Caco-2 (cell line): ENCODE measurements at regions not wholly inside any gene's neighbourhood (a gene's known extent, or its start where the extent isn't known, plus 50 kb on each side); places are given as distances from the start of the nearest gene placed in this dataset.

Experiments
- BruUV-seq: library from RNA; stranded (reverse); fragments of 400-500 nt; replicated peaks from 2 replicates; lab custom pipeline; 2021; lab: Mats Ljungman, UMichigan
- CTCF ChIA-PET: fragments of 300-600 bp; sonication (Branson Sonifier 250); formaldehyde crosslinking; loops from one replicate; lab custom pipeline; 2022; ENCODE audit warnings: antibody characterized with exemption; lab: Charles Lee
- POLR2A ChIA-PET: fragments of 300-600 bp; sonication (Branson Sonifier 250); formaldehyde crosslinking; loops from one replicate; lab custom pipeline; 2022; ENCODE audit warnings: antibody characterized with exemption; lab: Charles Lee
- DNase-seq, 2 experiments: peaks; one replicate each; pipeline versions ENCODE4 v3.0.0 to v3.0.0-alpha.2; 2020 to 2022
- H3K27me3 ChIP-seq: replicated peaks from 2 replicates; pipeline ENCODE4 v1.6.0; 2011; ENCODE audit warnings: low read length; ENCODE audit not compliant: control insufficient read depth, insufficient read depth
- H3K36me3 ChIP-seq: 2 replicates; pipeline ENCODE4 v1.5.1; 2011; ENCODE audit warnings: low read length; ENCODE audit not compliant: control insufficient read depth, insufficient read depth
- H3K4me1 ChIP-seq: fragments of 250-450 bp; sonication (Bioruptor Pico); 2 replicates; pipeline ENCODE4 v1.5.1; 2020; ENCODE audit warnings: mild to moderate bottlenecking
- H3K4me3 ChIP-seq: 2 replicates; pipeline ENCODE4 v1.5.1; 2011; ENCODE audit warnings: low read depth, mild to moderate bottlenecking, control low read depth, low read length
- H3K9me3 ChIP-seq: fragments of 250-450 bp; sonication (Bioruptor Pico); 2 replicates; pipeline ENCODE4 v1.5.1; 2020; ENCODE audit warnings: mild to moderate bottlenecking, moderate library complexity
- H3K27ac Mint-ChIP-seq: one replicate; pipeline ENCODE4 v1.8.0; 2022; ENCODE audit warnings: mixed read lengths; ENCODE audit not compliant: unreplicated experiment
- H3K27me3 Mint-ChIP-seq: one replicate; pipeline ENCODE4 v1.8.0; 2022; ENCODE audit warnings: mixed read lengths; ENCODE audit not compliant: insufficient read depth, unreplicated experiment
- H3K36me3 Mint-ChIP-seq: one replicate; pipeline ENCODE4 v1.8.0; 2022; ENCODE audit warnings: mild to moderate bottlenecking, mixed read lengths; ENCODE audit not compliant: insufficient read depth, unreplicated experiment
- H3K4me1 Mint-ChIP-seq: one replicate; pipeline ENCODE4 v1.8.0; 2022; ENCODE audit warnings: low read depth, mixed read lengths; ENCODE audit not compliant: unreplicated experiment
- H3K4me3 Mint-ChIP-seq: one replicate; pipeline ENCODE4 v1.8.0; 2022; ENCODE audit warnings: mild to moderate bottlenecking, moderate library complexity, mixed read lengths; ENCODE audit not compliant: unreplicated experiment
- H3K9me3 Mint-ChIP-seq: one replicate; pipeline ENCODE4 v1.8.0; 2022; ENCODE audit warnings: mixed read lengths; ENCODE audit not compliant: unreplicated experiment
- CTCF ChIP-seq, 2 experiments: fragments of 200-600 bp in 1 of 2; IDR thresholded peaks; 1 replicate in 1 of 2; 2 replicates in 1 of 2; pipeline versions ENCODE4 v1.5.1 to v1.8.0; 2011 to 2022; ENCODE audit warnings: antibody characterized with exemption in 1 of 2, control low read depth in 1 of 2, inconsistent platforms in 1 of 2, low read depth in 1 of 2, low read length in 1 of 2, mild to moderate bottlenecking in 1 of 2, moderate library complexity in 1 of 2; ENCODE audit not compliant: insufficient read depth in 1 of 2, severe bottlenecking in 1 of 2, unreplicated experiment in 1 of 2
- intact Hi-C: fragments of 100-400 bp; cut with micrococcal nuclease; formaldehyde crosslinking; loops from one replicate; pipeline ENCODE4 v1.10.0; 2022; ENCODE audit not compliant: unreplicated experiment

- ChIA-PET POLR2A (no interaction called here), CTCF (no interaction called here)
- Histone ChIP-seq H3K4me3 (no peak overlapping the region), H3K36me3 (no peaks in the 10 kb centered on the region), H3K9me3 (no peaks in the 10 kb centered on the region), H3K4me1 (no peaks in the 10 kb centered on the region), H3K27me3 (no peaks in the 10 kb centered on the region)
- no TSS peak for BruUV-seq
- no peak overlapping the region for H3K4me3 Mint-ChIP-seq
- DNase-seq, result no peak
- no peaks in the 10 kb centered on the region for H3K4me1 Mint-ChIP-seq
- H3K9me3 Mint-ChIP-seq, result no peaks in the 10 kb centered on the region
- H3K36me3 Mint-ChIP-seq, result no peaks in the 10 kb centered on the region
- no peaks in the 10 kb centered on the region for H3K27me3 Mint-ChIP-seq
- TF ChIP-seq CTCF (IDR thresholded peaks at IDR 0.05; ENCODE audit: insufficient read depth in 1 of 2, low read depth in 1 of 2, low read length in 1 of 2, severe bottlenecking in 1 of 2, unreplicated experiment in 1 of 2), result no peak
- H3K27ac Mint-ChIP-seq, result no peak overlapping the region
- intact Hi-C loops, result loop anchor here (10.0 kb wide), 1 partner anchor 244 kb away; no protein-coding TSS in a partner anchor
These were observed 73.0 kb upstream of the GOLIM4 start for GRCh38 chr3:168168743-168169142.

GRCh38 chr3:168165390-168166269 is 69.9 kb upstream of the GOLIM4 start:
- Histone ChIP-seq H3K9me3 (no peaks in the 10 kb centered on the region), H3K27me3 (no peaks in the 10 kb centered on the region), H3K4me1 (no peaks in the 10 kb centered on the region), H3K4me3 (no peak overlapping the region), H3K36me3 (no peaks in the 10 kb centered on the region)
- TF ChIP-seq CTCF (IDR thresholded peaks at IDR 0.05; ENCODE audit: insufficient read depth in 1 of 2, low read depth in 1 of 2, low read length in 1 of 2, severe bottlenecking in 1 of 2, unreplicated experiment in 1 of 2), result peak; percentile 68 to 73
- DNase-seq, result peak; percentile 53 to 55
- ChIA-PET POLR2A (no interaction called here), CTCF (interaction anchor here (0.7 to 1.0 kb wide), 5 partner anchors 8 to 374 kb away, joined by 3 to 7 read pairs (median 3); no protein-coding TSS in a partner anchor)
- intact Hi-C loops, result loop anchor here (1.0 to 10.0 kb wide), 3 partner anchors 71 to 241 kb away; partner anchors contain the start of gene GOLIM4
- H3K27ac Mint-ChIP-seq, result no peak overlapping the region
- H3K36me3 Mint-ChIP-seq, result no peaks in the 10 kb centered on the region
- no peaks in the 10 kb centered on the region for H3K27me3 Mint-ChIP-seq
- H3K4me1 Mint-ChIP-seq, result no peaks in the 10 kb centered on the region
- no peak overlapping the region for H3K4me3 Mint-ChIP-seq
- no TSS peak for BruUV-seq
- no peaks in the 10 kb centered on the region for H3K9me3 Mint-ChIP-seq

- BruUV-seq, result no TSS peak
- no peak for TF ChIP-seq CTCF (IDR thresholded peaks at IDR 0.05; ENCODE audit: insufficient read depth in 1 of 2, low read depth in 1 of 2, low read length in 1 of 2, severe bottlenecking in 1 of 2, unreplicated experiment in 1 of 2)
- H3K27ac Mint-ChIP-seq, result no peak overlapping the region
- Histone ChIP-seq H3K9me3 (no peaks in the 10 kb centered on the region), H3K27me3 (no peaks in the 10 kb centered on the region), H3K4me3 (no peak overlapping the region), H3K36me3 (no peaks in the 10 kb centered on the region), H3K4me1 (peaks cover 4% of the 10 kb centered on the region)
- peaks cover 10% of the 10 kb centered on the region for H3K4me1 Mint-ChIP-seq
- DNase-seq, result no peak
- CTCF ChIA-PET, result no interaction called here
- POLR2A ChIA-PET, result no interaction called here
- H3K27me3 Mint-ChIP-seq, result peaks cover 10% of the 10 kb centered on the region
- intact Hi-C loops, result loop anchor here (10.0 kb wide), 1 partner anchor 237 kb away; no protein-coding TSS in a partner anchor
- H3K4me3 Mint-ChIP-seq, result no peak overlapping the region
- H3K9me3 Mint-ChIP-seq, result no peaks in the 10 kb centered on the region
- H3K36me3 Mint-ChIP-seq, result no peaks in the 10 kb centered on the region
These were observed 66.4 kb upstream of the GOLIM4 start for GRCh38 chr3:168162172-168162571.
